ENCODE measurements at regions not wholly inside any gene's neighbourhood (a gene's known extent, or its start where the extent isn't known, plus 50 kb on each side); places are given as distances from the start of the nearest gene placed in this dataset.

DNA sequence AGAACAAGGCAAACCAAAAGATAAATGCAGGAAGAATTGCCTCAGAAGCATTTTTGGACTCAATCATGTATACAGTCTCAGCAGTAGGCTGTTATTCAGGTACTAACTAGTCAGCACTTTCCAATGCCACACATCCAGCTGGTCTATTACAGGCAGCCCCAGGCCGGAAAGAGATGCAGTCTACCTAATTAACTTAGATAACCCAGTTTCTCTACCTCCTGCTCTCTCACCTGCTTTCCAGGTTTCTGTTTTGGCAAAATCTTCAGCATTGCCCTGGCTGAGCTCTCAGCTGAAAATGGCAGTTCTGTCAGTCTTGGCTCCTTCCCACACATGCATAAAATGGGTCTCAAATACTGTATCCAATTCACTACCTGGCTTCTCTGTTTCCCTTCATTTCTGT lies 101.3 kb upstream of the UFL1 start:
- no peak for TF ChIP-seq CTCF (IDR thresholded peaks at IDR 0.05)
- TF ChIP-seq POLR2A (IDR thresholded peaks at IDR 0.05) = no peak

Measured in body of pancreas (tissue), 4 donors.